NK-92 treated with Interleukin-12 subunit alpha and Interleukin-12 subunit beta, amount 100 ng/mL, for 24 hours (cell line): ENCODE measurements at regions not wholly inside any gene's neighbourhood (a gene's known extent, or its start where the extent isn't known, plus 50 kb on each side); places are given as distances from the start of the nearest gene placed in this dataset.
A peak's percentile ranks its signal among the peaks of the same experiment; 100 is the strongest.
"Not testable (repeated sequence)": the region's sequence is repeated elsewhere in the genome, so short reads cannot be mapped to it uniquely, and the experiment has no call there.

ENCODE experiments used
- DNase-seq: peaks from one replicate; lab custom pipeline; 2025; lab: John Stamatoyannopoulos, UW

DNA sequence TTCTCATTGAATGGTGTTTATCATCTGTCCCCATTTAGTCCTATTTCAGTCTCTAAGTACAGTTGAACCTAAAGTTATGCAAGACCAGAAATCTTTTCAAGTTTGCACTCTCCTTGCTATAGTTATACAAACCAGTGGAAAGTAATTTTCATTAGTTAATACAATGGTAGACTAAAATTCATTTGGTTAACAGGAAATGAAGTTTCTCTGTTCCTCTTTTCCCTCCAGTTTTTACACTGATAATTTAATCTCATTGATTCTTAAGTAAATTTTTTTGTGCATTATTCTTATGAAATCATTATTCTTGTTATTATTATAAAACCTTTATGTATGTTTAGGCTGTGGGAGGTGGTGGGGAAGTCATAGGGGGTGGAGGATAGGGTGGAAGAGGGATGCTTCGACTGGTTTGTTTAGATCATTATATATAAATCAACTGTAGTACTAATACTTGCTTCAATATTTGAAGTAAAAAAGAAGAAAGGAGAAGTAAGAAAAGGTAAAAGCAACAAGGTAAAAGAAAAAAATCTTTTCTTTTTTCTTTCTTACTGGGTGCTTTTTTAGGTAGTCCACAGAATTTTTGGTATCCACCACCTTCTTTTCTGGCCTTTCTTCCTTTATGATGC is 104.1 kb downstream of the GPR85 start:
- no peak for DNase-seq

DNA sequence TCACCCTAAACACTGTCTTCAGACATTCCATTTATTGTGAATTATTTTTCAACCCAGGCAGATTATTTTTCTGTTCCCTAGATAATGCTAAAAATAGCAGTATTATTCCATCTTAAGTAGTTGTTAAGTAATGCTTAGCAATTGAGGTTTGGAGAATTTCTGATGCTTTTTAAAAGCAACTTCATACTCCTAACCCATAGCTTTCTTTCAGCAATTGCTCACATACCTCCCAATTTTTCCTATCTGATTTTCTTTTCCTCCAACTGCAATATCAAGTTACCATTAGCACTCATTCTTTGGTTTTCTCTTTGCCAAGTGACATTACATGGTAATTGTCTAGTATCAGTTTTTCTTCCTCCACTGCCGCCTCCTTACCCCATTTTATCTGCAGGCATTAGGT is 104.7 kb downstream of the GPR85 start:
- DNase-seq = no peak

DNA sequence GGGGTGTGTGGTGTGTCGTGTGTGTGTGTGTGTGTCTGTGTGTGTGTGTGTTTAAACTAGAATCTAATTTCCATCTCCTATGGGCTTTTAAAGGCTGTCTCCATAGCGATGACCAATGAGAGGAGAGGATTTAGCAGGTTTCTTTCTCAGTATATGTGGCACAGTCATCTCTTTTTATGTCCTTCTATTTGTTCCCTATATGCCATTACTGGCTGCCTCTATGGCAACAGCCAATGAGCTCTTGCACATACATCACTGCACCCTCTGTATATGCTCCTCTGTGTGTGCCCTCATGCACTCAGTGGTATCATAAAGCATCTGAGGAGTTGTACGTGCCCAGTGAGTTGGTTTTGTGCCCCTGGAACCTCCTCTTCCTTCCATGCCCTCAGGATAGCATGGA is 107.6 kb downstream of the GPR85 start:
- not testable (repeated sequence) for DNase-seq

DNA sequence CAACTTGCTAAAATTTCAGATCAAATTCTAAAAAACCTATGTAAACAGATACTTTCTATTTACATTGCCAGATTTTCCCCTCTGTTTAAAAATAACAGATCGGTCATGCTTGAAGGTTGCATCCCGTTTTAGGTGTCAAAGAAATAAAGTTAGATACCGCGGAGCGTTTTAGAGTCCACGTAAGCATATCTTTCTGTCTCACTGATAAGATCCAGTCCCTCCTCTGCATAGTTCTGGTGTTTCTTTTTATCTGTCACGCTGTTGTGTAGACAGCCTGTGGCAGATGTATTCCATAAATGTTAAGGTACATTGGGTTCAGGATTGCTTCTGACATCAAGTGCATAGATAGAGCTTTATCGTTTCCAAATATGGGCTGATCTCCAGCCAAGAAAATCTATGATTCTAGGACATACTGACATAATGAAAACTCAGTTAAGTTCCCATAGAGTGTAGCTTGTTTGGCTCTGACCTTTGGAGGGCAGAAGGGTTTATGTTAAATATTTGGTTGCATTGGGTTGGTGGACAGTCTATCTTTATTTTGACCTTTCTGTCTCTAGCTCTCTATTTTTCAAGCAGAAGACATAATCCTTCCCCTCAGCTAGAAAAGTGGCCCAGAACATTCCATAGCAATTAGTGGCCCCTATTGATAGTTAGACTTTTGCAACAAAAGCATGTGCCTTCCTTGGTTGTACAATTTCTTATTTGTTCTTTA is 109.2 kb downstream of the GPR85 start:
- DNase-seq = not testable (repeated sequence)

DNA sequence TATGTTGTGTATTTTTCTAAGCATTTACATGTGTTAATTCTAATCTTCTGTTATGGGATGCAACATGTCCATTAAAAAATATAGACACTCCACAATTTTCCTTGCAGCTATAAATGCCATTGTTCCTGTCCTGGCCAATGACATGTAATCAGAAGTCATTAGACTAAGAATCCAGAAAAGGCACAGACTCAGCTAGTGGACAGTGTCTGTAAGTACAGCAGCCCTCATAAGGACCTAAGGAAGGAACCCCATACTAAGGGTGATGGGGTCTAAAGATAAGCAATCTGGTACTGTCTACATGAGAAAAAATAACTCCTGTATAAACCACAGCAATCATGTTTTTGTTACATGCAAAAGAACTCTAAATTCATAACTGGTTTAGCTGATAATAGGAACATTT is 115.9 kb downstream of the GPR85 start:
- no peak for DNase-seq

DNA sequence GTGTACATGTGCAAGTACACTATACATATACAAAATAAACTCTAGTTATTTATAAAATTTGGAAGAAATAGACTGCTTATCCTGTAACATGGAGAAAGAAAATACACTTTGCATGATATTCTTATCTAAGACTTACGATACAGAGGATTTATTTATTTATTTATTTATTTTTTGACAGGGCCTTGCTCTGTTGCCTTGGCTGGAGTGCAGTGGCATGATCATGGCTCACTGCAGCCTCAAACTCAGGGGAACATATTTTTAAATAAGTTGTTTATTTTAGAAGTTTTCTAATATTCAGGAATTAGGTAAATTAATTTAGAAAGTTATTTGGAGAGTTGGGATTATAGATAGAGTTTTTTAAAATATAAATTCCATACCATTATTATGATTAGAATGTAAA is 116.7 kb downstream of the GPR85 start:
- no peak for DNase-seq

DNA sequence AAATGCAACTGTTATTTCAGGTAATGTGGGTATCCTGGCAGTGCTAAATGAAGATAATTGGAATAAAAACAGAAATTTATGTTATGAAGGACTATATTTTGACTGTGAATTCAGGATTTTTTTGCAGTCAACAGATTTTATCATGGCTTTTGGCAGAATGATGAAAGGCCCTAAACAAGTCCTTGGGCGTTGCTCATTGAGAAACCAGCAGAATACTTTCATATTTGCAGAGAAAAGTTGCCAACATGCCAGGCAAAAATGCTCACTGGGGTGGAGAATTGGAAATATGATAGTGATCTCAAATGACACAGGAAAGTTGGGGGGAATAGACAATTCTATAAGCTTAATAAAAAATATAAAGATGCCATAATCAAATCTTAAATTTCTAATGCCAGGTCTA is 121.1 kb downstream of the GPR85 start:
- no peak for DNase-seq

DNA sequence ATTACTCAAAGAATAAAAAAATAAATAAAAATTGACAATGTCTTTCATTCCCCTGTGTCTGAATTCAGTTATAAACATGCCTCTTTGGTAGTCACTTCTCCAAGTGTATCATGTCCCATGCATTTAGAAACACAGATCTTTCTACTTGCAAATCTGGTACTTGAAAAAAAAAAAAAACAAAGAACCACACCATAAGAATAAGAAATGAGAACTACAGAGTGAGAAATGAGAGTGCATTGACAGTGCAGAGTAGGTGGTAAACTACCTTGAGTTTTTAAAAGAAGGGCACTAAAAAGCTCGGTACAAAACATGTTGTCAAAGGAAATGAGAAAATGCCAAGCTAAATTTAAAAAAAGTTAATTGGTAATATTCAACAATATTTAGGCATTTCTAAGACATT is 123.0 kb downstream of the GPR85 start:
- no peak for DNase-seq

DNA sequence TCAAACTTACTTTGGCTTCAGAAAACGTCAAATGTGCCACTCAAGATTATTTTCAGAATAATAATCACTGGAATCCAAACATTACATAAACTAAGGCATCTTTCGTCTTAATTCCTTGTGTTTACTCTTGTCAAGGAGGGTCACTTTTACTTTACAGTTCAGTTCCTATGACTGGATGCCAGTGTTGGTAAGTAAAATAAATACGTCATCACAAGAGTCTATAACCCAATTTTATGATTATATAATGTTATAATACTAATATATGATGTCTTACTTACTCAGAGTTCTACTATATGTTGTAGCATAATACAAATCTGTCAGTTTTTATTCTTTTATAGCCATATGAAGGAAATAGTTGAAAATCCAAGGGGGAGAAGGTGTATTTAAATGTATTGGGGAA is 123.8 kb downstream of the GPR85 start:
- DNase-seq = no peak

DNA sequence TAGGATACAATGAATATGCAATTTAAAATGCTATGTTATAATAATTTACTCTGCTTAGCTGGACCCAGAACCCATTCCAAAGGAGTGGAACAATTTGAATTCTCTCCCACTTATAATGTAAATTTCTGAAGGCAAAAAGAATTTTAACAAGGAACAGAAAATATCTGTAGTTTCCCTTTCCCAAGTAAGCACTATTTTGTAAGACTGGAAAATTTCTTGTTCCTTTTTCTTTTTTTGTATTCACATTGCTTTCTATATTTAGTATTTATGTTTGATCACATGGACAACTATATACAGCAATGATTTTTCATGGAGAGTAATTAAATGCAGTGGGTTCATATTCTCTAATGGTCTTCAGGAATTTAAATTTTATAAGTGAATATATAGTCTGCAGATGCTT is 127.4 kb downstream of the GPR85 start:
- no peak for DNase-seq

DNA sequence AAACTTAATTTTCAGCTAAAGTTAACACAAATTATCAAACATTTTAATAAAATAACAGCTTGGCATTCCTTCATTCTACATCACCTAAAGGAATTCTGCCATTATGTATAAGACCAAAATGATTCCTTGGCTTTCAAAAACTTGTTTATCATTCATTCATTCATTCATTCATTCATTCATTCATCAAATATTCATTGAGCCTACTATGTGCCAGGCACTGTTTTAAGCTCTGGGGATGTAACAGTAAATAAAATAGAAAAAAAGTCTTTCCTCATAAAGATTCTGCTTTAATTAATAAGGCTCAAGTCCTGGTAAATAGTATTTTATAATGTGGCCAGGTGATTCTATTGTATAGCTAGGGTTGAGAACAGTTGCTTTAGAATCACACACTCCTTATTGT is 127.9 kb downstream of the GPR85 start:
- no peak for DNase-seq

DNA sequence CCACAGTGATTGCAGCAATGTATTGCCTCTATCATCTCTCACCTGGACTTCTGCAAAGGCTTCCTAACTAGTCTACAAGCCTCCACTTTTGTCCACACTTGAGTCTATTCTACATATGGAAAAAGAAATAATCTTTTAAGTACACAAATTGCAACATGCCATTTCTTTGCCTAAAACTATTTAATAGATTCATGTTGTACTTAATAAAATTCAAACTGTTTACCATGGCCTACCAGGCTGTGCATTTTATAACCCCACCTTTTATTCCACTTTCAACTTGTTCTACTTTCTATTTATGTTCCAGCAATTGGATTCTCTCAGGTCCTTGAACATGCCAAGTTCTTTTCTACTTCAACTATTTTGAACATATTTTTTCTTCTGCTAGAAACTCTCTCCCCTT is 128.7 kb downstream of the GPR85 start:
- DNase-seq = no peak

DNA sequence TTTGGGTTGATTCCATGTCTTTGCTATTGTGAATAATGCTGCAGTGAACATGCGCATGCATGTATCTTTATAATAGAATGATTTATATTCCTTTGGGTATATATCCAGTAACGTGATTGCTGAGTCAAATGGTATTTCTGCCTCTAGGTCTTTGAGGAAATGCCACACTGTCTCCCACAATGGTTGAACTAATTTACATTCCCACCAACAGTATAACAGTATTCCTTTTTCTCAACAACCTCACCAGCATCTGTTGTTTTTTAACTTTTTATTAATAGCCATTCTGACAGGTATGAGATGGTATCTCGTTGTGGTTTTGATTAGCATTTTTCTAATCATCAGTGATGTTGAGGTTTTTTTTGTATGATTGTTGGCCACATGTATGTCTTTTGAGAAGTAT is 133.6 kb downstream of the GPR85 start:
- not testable (repeated sequence) for DNase-seq

DNA sequence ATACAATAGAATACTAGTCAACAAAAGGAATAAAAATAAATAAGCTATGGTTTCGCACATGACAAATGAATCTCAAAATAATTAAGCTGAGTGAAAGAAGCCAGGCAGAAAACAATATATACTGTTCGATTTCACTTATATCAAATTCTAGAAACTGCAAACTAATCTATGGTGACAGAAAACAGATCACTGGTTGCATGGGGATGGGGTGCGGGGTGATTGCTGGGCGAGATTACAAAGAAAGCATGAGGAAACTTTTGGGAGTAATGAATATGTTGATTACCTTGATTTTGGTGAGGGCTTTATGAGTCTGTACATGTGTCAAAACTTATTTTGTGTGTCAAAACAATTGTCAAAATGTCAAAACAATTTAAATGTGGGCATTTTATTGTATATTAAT is 135.6 kb downstream of the GPR85 start:
- DNase-seq = no peak

DNA sequence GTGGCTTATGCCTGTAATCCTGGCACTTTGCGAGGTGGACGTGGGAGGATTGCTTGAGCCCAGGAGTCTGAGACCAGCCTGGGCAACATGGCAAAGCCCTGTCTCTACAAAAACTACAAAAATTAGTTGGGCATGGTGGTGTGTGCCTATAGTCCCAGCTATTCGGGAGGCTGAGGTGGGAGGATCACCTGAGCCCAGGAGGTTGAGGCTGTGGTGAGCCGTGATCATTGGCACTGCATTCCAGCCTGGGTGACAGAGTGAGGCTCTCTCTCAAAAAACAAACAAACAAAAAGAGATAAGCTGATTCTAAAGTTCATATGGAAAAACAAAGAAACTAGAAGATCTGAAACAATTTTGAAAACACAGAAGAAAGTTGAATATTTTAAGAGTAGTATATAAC is 136.9 kb downstream of the GPR85 start:
- not testable (repeated sequence) for DNase-seq

DNA sequence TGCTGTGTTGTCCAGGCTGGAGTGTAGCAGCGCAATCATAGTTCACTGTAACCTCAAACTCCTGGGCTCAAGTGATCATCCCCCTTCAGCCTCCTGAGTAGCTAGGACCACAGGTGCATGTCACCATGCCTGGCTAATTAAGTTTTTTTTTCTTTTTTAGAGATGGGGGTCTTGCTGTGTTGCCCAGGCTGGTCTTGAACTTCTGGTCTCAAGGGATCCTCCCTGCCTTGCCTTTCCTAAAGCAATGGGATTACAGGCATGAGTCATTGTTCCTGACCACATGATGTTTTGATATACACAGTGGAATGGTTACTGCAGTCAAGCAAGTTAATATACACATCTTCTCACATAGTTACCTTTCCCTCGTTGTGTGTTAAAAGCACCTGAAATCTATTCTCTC is 140.3 kb downstream of the GPR85 start:
- no peak for DNase-seq

DNA sequence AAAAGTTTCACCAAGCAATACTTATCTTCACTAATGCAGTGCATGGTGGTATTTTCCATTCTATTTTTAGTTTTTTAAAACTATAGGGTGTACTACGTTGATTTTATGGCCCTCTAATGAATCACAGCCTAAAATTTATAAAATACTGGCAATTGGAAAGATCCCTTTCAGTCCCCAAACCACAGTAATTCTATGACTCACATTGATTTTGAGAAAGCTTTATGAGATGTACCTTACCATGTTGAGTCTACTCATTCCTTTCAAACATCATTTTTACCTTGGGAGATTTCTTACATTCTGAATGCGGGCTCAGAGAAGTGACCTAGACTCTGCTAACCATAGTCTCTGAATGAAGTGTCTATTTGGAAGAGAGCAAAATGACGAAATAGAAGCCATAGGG is 141.6 kb downstream of the GPR85 start:
- DNase-seq = no peak

DNA sequence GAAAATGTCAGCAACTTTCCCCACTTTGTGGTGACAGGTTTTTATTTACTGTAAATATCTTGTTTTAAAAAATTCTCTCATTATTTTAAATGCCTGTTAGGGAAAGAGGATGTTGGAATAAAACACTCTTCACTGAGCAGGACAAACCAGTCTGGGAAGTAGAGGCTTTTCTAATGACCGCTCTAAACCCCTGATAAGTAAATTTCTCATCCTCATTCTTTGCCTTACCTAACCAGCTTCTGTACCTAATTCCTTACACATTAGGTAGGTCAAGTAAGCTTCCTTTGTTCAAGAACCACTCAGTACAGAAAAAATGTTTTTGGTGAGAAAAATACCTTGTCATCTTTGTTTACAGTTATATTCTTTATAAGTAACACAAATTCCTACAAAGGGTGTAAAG is 143.6 kb downstream of the GPR85 start:
- no peak for DNase-seq

DNA sequence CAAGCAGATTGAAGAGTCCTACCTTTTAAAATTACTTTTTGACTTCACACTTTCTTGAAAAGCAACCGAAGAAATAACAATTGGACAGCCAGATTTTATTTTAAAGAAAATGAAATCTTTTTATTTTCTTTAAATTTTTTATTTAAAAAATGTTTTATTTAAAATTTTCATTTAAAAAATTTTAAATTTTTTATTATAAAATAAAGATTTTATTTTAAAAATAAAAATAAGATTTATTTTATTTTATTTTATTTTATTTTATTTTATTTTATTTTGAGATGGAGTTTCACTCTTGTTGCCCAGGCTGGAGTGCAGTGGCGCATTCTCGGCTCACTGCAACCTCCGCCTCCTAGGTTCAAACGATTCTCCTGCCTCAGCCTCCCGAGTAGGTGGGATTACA is 144.5 kb downstream of the GPR85 start:
- not testable (repeated sequence) for DNase-seq

DNA sequence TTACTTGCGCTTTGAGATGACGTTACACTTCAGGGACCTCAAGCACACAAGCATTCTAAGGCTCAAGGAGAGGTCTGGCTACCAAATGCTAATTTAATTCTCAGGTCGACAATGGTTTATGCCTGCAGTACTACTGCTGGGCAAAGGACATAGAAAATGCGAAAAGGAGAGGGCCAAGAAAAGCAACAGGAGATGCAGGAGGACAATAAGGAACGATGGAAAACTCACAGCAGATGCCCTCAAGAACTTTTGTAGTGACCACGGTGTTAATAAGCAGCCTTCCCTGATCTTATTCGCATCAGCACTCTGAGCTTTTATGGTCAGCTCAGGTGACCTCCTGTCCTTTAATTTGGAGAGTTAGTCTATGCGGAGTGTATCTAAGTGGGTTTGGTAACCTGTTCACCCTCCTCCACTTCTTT is 146.3 kb downstream of the GPR85 start:
- no peak for DNase-seq

DNA sequence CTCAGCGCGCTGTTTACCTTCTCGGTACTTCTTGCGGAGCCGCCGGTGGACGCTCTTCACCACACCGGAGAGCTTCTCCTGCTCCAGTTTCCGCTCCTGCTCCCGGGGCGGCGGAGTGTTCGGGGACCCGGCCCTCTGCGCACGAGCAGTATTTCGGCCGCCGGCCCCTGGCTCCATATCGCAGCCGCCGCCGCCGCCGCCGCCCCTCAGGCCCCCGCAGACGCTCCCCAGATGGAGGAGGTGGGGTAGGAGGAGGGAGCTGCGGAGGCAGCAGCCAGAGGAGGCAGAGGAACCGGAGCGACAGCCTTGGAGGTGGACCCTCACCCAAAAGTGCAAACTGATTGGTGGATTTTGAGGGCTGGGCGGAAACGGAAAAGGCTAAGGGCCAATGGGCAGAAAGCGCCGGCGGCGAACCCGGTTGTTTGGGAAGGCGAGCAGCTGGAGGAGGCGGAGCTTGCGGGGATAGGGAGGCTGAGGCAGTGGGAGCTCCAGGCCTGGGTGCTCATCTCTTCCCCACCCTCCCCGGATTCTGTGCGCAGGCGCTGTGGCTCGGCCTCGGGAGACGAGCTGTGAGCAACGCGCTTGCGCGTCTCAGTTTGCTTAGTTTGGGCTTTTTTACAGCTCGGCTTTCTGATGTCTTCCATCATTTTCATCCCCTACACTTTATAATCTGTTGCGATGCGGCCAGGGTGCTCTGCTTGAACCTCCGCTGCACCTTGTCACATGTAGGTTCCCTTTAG is 146.9 kb downstream of the GPR85 start:
- DNase-seq = peak; percentile 100

DNA sequence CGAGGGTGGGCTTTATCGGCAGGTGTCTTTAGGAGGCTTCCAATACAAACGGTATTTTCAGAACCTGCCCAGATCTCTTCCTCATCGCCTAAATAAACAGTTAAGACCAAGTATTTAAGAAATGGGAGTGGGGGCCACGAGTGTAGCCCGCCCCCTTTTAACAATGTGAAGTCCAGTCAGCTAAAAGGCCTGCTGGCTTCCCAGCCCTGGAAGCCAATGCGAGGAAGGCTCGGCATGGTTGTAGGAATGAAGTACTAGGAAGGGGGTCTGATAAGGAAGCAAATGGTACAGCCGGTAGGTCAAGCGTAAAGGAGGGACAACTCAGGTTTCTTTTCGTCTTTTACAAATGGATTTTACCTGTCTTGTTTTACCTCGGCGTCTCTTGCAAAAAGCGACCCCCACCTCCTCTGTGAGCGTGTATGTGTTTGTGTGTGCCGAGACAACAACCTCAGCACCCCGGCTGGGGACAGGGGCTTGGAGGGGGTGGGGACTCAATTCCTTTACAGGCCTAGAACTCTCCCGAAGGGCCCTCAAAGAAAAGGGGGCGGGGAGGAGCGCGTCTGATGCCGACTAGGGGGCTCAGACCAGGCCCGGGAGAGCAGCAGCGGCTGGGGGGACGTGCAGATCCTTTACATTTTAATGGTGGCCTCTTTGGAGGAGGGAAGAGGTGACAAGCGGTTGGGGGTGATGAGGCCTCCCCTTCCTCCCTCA is 147.6 kb downstream of the GPR85 start:
- no peak for DNase-seq
